ENCODE measurements at regions not wholly inside any gene's neighbourhood (a gene's known extent, or its start where the extent isn't known, plus 50 kb on each side); places are given as distances from the start of the nearest gene placed in this dataset.

- H2BK12ac ChIP-seq (ENCODE audit: low read depth, low read length) = no peak overlapping the region
- H2AFZ ChIP-seq (ENCODE audit: low read length) = no peak overlapping the region
- FAIRE-seq (no peak), DNase-seq (ENCODE audit: low read depth in 1 of 2, low spot score in 2 of 2) (no peak)
- H3K4me1 ChIP-seq (replicated peaks in 1 of 4; ENCODE audit: control insufficient read depth in 3 of 4, insufficient read depth in 4 of 4, low read length in 3 of 4) = peaks cover 0 to 3% (median 0%) of the 10 kb centered on the region in 4 experiments; a peak in 1 of 7 replicates
- ChIA-PET CTCF (ENCODE audit: partially characterized antibody) (interaction anchor here (0.6 to 4.8 kb wide), 15 partner anchors 9 to 1373 kb away, joined by 3 to 28 read pairs (median 3); no protein-coding TSS in a partner anchor), POLR2A (ENCODE audit: partially characterized antibody) (no interaction called here)
- no peak overlapping the region for H4K5ac ChIP-seq (ENCODE audit: insufficient read length, low read depth, low read length)
- H4K8ac ChIP-seq (ENCODE audit: extremely low read depth, insufficient read depth, low read length) = no peak overlapping the region
- no peaks in the 10 kb centered on the region for H3K79me2 ChIP-seq (ENCODE audit: control insufficient read depth in 1 of 2, insufficient read depth in 2 of 2, low read length in 2 of 2)
- H3K27me3 ChIP-seq (replicated peaks in 1 of 4; ENCODE audit: control insufficient read depth in 3 of 4, extremely low read depth in 1 of 4, insufficient read depth in 3 of 4, low read length in 3 of 4) = no peaks in the 10 kb centered on the region; a peak in 1 of 7 replicates
- no peak overlapping the region for H3K14ac ChIP-seq (ENCODE audit: insufficient read length)
- H3K23ac ChIP-seq (ENCODE audit: insufficient read length) = no peak overlapping the region
- no peaks in the 10 kb centered on the region for H4K20me1 ChIP-seq (replicated peaks in 1 of 2; ENCODE audit: control insufficient read depth in 1 of 2, insufficient read depth in 2 of 2, low read length in 2 of 2)
- no peaks in the 10 kb centered on the region; the same call in 1 of the 2 replicates for H3K23me2 ChIP-seq (ENCODE audit: low read depth, low read length)
- H2BK20ac ChIP-seq (ENCODE audit: low read length) = no peak overlapping the region
- H4K91ac ChIP-seq (replicated peaks; ENCODE audit: insufficient read length, low read length) = no peak overlapping the region
- no peak for TF ChIP-seq CTBP2 (IDR thresholded peaks at IDR 0.05; ENCODE audit: borderline replicate concordance, insufficient read depth, insufficient read length, low read length)
- TF ChIP-seq TCF12 (IDR thresholded peaks at IDR 0.05; ENCODE audit: low read depth, low read length) = no peak
- no peak for TF ChIP-seq RNF2 (IDR thresholded peaks at IDR 0.05; ENCODE audit: borderline replicate concordance, low read depth, low read length, missing control alignments, poor library complexity, severe bottlenecking)
- TF ChIP-seq RAD21 (IDR thresholded peaks at IDR 0.05 in 1 of 2, conservative IDR thresholded peaks at IDR 0.05 in 1 of 2; ENCODE audit: low read depth in 2 of 2, low read length in 2 of 2) = peak; percentile 49 to 52
- TF ChIP-seq, protein P1, sequence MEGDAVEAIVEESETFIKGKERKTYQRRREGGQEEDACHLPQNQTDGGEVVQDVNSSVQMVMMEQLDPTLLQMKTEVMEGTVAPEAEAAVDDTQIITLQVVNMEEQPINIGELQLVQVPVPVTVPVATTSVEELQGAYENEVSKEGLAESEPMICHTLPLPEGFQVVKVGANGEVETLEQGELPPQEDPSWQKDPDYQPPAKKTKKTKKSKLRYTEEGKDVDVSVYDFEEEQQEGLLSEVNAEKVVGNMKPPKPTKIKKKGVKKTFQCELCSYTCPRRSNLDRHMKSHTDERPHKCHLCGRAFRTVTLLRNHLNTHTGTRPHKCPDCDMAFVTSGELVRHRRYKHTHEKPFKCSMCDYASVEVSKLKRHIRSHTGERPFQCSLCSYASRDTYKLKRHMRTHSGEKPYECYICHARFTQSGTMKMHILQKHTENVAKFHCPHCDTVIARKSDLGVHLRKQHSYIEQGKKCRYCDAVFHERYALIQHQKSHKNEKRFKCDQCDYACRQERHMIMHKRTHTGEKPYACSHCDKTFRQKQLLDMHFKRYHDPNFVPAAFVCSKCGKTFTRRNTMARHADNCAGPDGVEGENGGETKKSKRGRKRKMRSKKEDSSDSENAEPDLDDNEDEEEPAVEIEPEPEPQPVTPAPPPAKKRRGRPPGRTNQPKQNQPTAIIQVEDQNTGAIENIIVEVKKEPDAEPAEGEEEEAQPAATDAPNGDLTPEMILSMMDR (IDR thresholded peaks at IDR 0.05; ENCODE audit: control extremely low read depth in 1 of 3, insufficient read depth in 1 of 3, low read depth in 1 of 3, low read length in 3 of 3) = peak in 1 of 3 experiments; percentile 16; a peak in 2 of 4 replicates
- no peak overlapping the region for H3K4me3 ChIP-seq (ENCODE audit: extremely low read depth in 1 of 4, insufficient read depth in 2 of 4, low read depth in 3 of 4, low read length in 4 of 4)
- H3K18ac ChIP-seq (ENCODE audit: extremely low read depth, low read length) = no peak overlapping the region
- 79% methylated on average over 3 of the region's 3 CpGs; no CpG with 5 or more reads in 1 of the 2 experiments for WGBS, 2 experiments (ENCODE audit: extremely low coverage in 1 of 2, insufficient coverage in 1 of 2, insufficient read length in 1 of 2, insufficient replicate concordance in 2 of 2, low coverage in 1 of 2, low lambda C conversion rate in 2 of 2, missing lambda C conversion rate in 1 of 2)
- no peak overlapping the region for H2BK5ac ChIP-seq (ENCODE audit: low read depth, low read length)
- H3K4me2 ChIP-seq (ENCODE audit: insufficient read depth in 1 of 2, low read depth in 2 of 2, low read length in 2 of 2) = no peak overlapping the region
- no peaks in the 10 kb centered on the region for H3K79me1 ChIP-seq (ENCODE audit: low read depth, low read length)
- no peaks in the 10 kb centered on the region for H3K36me3 ChIP-seq (ENCODE audit: control insufficient read depth in 2 of 4, insufficient read depth in 4 of 4, low read length in 3 of 4)
- H3K56ac ChIP-seq (replicated peaks; ENCODE audit: insufficient read length, low read depth, low read length) = no peak overlapping the region
- H3K4ac ChIP-seq (replicated peaks; ENCODE audit: insufficient read length, low read depth, low read length) = no peak overlapping the region
- no peak overlapping the region for H2AK5ac ChIP-seq (ENCODE audit: low read depth, low read length)
- no peak overlapping the region for H2BK120ac ChIP-seq (replicated peaks; ENCODE audit: low read depth, low read length)
- no peaks in the 10 kb centered on the region for H3K9me3 ChIP-seq (ENCODE audit: insufficient read depth in 2 of 2, low read depth in 1 of 2, low read length in 1 of 2)
- 0 out of 2 replicates have a peak overlapping the region, but pooled peaks have one; percentile 75 for H2BK15ac ChIP-seq (ENCODE audit: low read length)
- H3K27ac ChIP-seq (ENCODE audit: low read depth, low read length) = no peak overlapping the region
- no peak overlapping the region for H3K9ac ChIP-seq (replicated peaks in 1 of 4; ENCODE audit: extremely low read depth in 1 of 4, low read depth in 3 of 4, low read length in 3 of 4)
Observed at GRCh38 chr5:50995285-50995942, 329.0 kb downstream of the PARP8 start.

Data from H1 (cell line).